A673 (cell line): ENCODE measurements at regions not wholly inside any gene's neighbourhood (a gene's known extent, or its start where the extent isn't known, plus 50 kb on each side); places are given as distances from the start of the nearest gene placed in this dataset.

Source experiments
- BruUV-seq: library from RNA; stranded (reverse); fragments of 400-500 nt; replicated peaks from 2 replicates; lab custom pipeline; 2021; lab: Mats Ljungman, UMichigan
- CTCF ChIA-PET: fragments of 300-600 bp; sonication (Branson Sonifier 250); formaldehyde crosslinking; loops from one replicate; lab custom pipeline; 2022; ENCODE audit warnings: antibody characterized with exemption; lab: Charles Lee
- POLR2A ChIA-PET: fragments of 300-600 bp; sonication (Branson Sonifier 250); formaldehyde crosslinking; loops from one replicate; lab custom pipeline; 2022; ENCODE audit warnings: antibody characterized with exemption; ENCODE audit not compliant: low non-redundant PET; lab: Charles Lee
- DNase-seq: peaks from one replicate; pipeline ENCODE4 v3.0.0-alpha.2; 2015; ENCODE audit warnings: low spot score
- H3K27ac ChIP-seq: fragments of 200-600 bp; sonication (generic); 2 replicates; pipeline ENCODE4 v1.5.1; 2016; ENCODE audit warnings: mixed run types, low read depth, mild to moderate bottlenecking, mixed read lengths, antibody characterized with exemption, low read length; ENCODE audit not compliant: poor library complexity, severe bottlenecking
- H3K27me3 ChIP-seq: fragments of 200-600 bp; sonication (generic); replicated peaks from 2 replicates; pipeline ENCODE4 v1.6.1; 2017; ENCODE audit warnings: mixed run types, low read depth, mild to moderate bottlenecking, mixed read lengths, antibody characterized with exemption, low read length; ENCODE audit not compliant: insufficient read depth, poor library complexity
- H3K36me3 ChIP-seq: fragments of 200-600 bp; sonication (generic); 2 replicates; pipeline ENCODE4 v1.6.1; 2016; ENCODE audit warnings: mixed run types, mild to moderate bottlenecking, mixed read lengths, antibody characterized with exemption, low read length; ENCODE audit not compliant: insufficient read depth, poor library complexity, severe bottlenecking
- H3K4me1 ChIP-seq: fragments of 200-600 bp; sonication (generic); 2 replicates; pipeline ENCODE4 v1.6.1; 2017; ENCODE audit warnings: mixed run types, mild to moderate bottlenecking, mixed read lengths, antibody characterized with exemption, low read length; ENCODE audit not compliant: insufficient read depth, poor library complexity, severe bottlenecking
- H3K4me3 ChIP-seq: fragments of 200-600 bp; sonication (generic); 2 replicates; pipeline ENCODE4 v1.5.1; 2016; ENCODE audit warnings: low read depth, mixed run types, mild to moderate bottlenecking, mixed read lengths, low read length; ENCODE audit not compliant: poor library complexity, severe bottlenecking
- H3K9me3 ChIP-seq: fragments of 200-600 bp; sonication (generic); 2 replicates; pipeline ENCODE4 v1.6.1; 2016; ENCODE audit warnings: mixed run types, low read depth, mild to moderate bottlenecking, mixed read lengths, antibody characterized with exemption, low read length; ENCODE audit not compliant: poor library complexity, severe bottlenecking
- CTCF ChIP-seq: fragments of 300-800, 200-600 bp; sonication (generic); conservative IDR thresholded peaks from 2 replicates; pipeline ENCODE4 v1.5.1; 2017; ENCODE audit warnings: low read depth, mild to moderate bottlenecking, antibody characterized with exemption, low read length, moderate library complexity, mixed read lengths
- EZH2 ChIP-seq: fragments of 200-600 bp; sonication (generic); IDR thresholded peaks from 2 replicates; pipeline ENCODE4 v1.6.1; 2017; ENCODE audit warnings: borderline replicate concordance, low read depth, mild to moderate bottlenecking, mixed read lengths, antibody characterized with exemption, low read length; ENCODE audit not compliant: poor library complexity, severe bottlenecking
- intact Hi-C: fragments of 100-400 bp; cut with micrococcal nuclease; formaldehyde crosslinking; loops from one replicate; pipeline ENCODE4 v1.10.0; 2022; ENCODE audit not compliant: unreplicated experiment

- BruUV-seq: no TSS peak
- DNase-seq: no peak
- intact Hi-C loops: no loop called here
- ChIA-PET CTCF (no interaction called here), POLR2A (no interaction called here)
- no peaks in the 10 kb centered on the region for H3K9me3 ChIP-seq
- no peaks in the 10 kb centered on the region for H3K4me1 ChIP-seq
- H3K27ac ChIP-seq: no peak overlapping the region
- no peaks in the 10 kb centered on the region for H3K27me3 ChIP-seq
- no peak for TF ChIP-seq EZH2
- no peak for TF ChIP-seq CTCF
- no peak overlapping the region for H3K4me3 ChIP-seq
- no peaks in the 10 kb centered on the region for H3K36me3 ChIP-seq
Measured at GRCh38 chrX:9205599-9206223, 171.8 kb upstream of the FAM9B start.

- TF ChIP-seq EZH2 (no peak), CTCF (no peak)
- H3K4me3 ChIP-seq: no peak overlapping the region
- DNase-seq: no peak
Measured at GRCh38 chrX:9207142-9207541, 173.2 kb upstream of the FAM9B start.

GRCh38 chrX:9211269-9211668 is 177.3 kb upstream of the FAM9B start:
- Histone ChIP-seq H3K27me3 (no peaks in the 10 kb centered on the region), H3K36me3 (no peaks in the 10 kb centered on the region), H3K27ac (no peak overlapping the region), H3K4me1 (no peaks in the 10 kb centered on the region), H3K4me3 (no peak overlapping the region), H3K9me3 (no peaks in the 10 kb centered on the region)
- no TSS peak for BruUV-seq
- DNase-seq: no peak
- CTCF ChIA-PET: no interaction called here
- TF ChIP-seq CTCF (no peak), EZH2 (no peak)
- POLR2A ChIA-PET: interaction anchor here (0.6 kb wide), 1 partner anchor 8 kb away, joined by 13 read pairs; no protein-coding TSS in a partner anchor
- intact Hi-C loops: no loop called here

More at GRCh38 chrX:9207142-9207541, 173.2 kb upstream of the FAM9B start:
- BruUV-seq: no TSS peak
- no peak overlapping the region for H3K27ac ChIP-seq
- H3K36me3 ChIP-seq: no peaks in the 10 kb centered on the region
- H3K9me3 ChIP-seq: no peaks in the 10 kb centered on the region
- ChIA-PET POLR2A (no interaction called here), CTCF (no interaction called here)
- H3K4me1 ChIP-seq: no peaks in the 10 kb centered on the region
- H3K27me3 ChIP-seq: no peaks in the 10 kb centered on the region
- intact Hi-C loops: no loop called here
